ENCODE measurements at regions not wholly inside any gene's neighbourhood (a gene's known extent, or its start where the extent isn't known, plus 50 kb on each side); places are given as distances from the start of the nearest gene placed in this dataset.

GRCh38 chr17:45663772-45664171, 120.3 kb upstream of the CRHR1 start:
- TF ChIP-seq SIN3A (IDR thresholded peaks at IDR 0.05; ENCODE audit: borderline replicate concordance, insufficient read depth, low read length) = no peak
- no peak for TF ChIP-seq POLR2AphosphoS5 (IDR thresholded peaks at IDR 0.05; ENCODE audit: low read depth, low read length)
- TF ChIP-seq REST (IDR thresholded peaks at IDR 0.05; ENCODE audit: insufficient read depth in 1 of 2, low read depth in 2 of 2, low read length in 2 of 2) = no peak

Data from PFSK-1 (cell line).